Left lung (tissue), 4 donors: ENCODE measurements at regions not wholly inside any gene's neighbourhood (a gene's known extent, or its start where the extent isn't known, plus 50 kb on each side); places are given as distances from the start of the nearest gene placed in this dataset.

Source experiments
- ATAC-seq: fragments of 200-7000 bp; cut with Tn5 transposase; one replicate; pipeline ENCODE4 v1.9.1; 2020; ENCODE audit warnings: moderate library complexity
- DNase-seq, 4 donors: peaks; one replicate each; pipeline ENCODE4 v3.0.0-alpha.2; 2013 to 2020
- H3K27ac ChIP-seq, 2 donors: fragments of 200-600 bp; sonication (generic) in 1 of 2; one replicate each; pipeline versions ENCODE4 v1.5.0 to v1.8.0; 2020 to 2021
- H3K27me3 ChIP-seq, 2 donors: fragments of 200-600 bp; sonication (generic) in 1 of 2; one replicate each; pipeline versions ENCODE4 v1.5.0 to v1.8.0; 2020 to 2021
- H3K36me3 ChIP-seq, 2 donors: fragments of 200-600 bp; sonication (generic) in 1 of 2; one replicate each; pipeline versions ENCODE4 v1.5.0 to v1.8.0; 2020 to 2021
- H3K4me1 ChIP-seq, 2 donors: fragments of 200-600 bp; one replicate each; pipeline ENCODE4 v1.8.0; 2021
- H3K4me3 ChIP-seq, 2 donors: fragments of 200-600 bp; sonication (generic) in 1 of 2; one replicate each; pipeline versions ENCODE4 v1.5.0 to v1.8.0; 2020 to 2021; ENCODE audit warnings: mild to moderate bottlenecking in 1 of 2
- H3K9me3 ChIP-seq, 2 donors: fragments of 200-600 bp; sonication (generic) in 1 of 2; one replicate each; pipeline versions ENCODE4 v1.5.0 to v1.8.0; 2020 to 2021
- intact Hi-C, 2 donors: fragments of 100-400 bp; cut with DNase I; formaldehyde crosslinking; loops; one replicate each; pipeline versions ENCODE4 v1.11.2 to v1.14.2; 2022
- TF ChIP-seq, protein P1 (sequence below), 2 donors: fragments of 200-600 bp; sonication (generic) in 1 of 2; IDR thresholded peaks; one replicate each; pipeline versions ENCODE4 v1.5.0 to v1.8.0; 2021; ENCODE audit warnings: antibody characterized with exemption in 2 of 2
- donor health status: DM: no; HTN: yes; CAD: no.
- donor health status: DM: no; HTN: no; CAD: no.

GRCh38 chr10:120394446-120394845 lies 62.6 kb upstream of the PLPP4 start:
- TF ChIP-seq, protein P1, sequence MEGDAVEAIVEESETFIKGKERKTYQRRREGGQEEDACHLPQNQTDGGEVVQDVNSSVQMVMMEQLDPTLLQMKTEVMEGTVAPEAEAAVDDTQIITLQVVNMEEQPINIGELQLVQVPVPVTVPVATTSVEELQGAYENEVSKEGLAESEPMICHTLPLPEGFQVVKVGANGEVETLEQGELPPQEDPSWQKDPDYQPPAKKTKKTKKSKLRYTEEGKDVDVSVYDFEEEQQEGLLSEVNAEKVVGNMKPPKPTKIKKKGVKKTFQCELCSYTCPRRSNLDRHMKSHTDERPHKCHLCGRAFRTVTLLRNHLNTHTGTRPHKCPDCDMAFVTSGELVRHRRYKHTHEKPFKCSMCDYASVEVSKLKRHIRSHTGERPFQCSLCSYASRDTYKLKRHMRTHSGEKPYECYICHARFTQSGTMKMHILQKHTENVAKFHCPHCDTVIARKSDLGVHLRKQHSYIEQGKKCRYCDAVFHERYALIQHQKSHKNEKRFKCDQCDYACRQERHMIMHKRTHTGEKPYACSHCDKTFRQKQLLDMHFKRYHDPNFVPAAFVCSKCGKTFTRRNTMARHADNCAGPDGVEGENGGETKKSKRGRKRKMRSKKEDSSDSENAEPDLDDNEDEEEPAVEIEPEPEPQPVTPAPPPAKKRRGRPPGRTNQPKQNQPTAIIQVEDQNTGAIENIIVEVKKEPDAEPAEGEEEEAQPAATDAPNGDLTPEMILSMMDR (IDR thresholded peaks at IDR 0.05), result no peak
- Histone ChIP-seq H3K9me3 (no peaks in the 10 kb centered on the region), H3K36me3 (no peaks in the 10 kb centered on the region), H3K4me1 (no peaks in the 10 kb centered on the region), H3K27ac (no peak overlapping the region), H3K27me3 (no peaks in the 10 kb centered on the region), H3K4me3 (no peak overlapping the region)
- peak; percentile 60 for ATAC-seq
- intact Hi-C loops, result no loop called here
- no peak for DNase-seq

GRCh38 chr10:120396228-120396627 lies 60.8 kb upstream of the PLPP4 start:
- TF ChIP-seq, protein P1 (IDR thresholded peaks at IDR 0.05), result no peak

GRCh38 chr10:120398180-120398579 lies 58.8 kb upstream of the PLPP4 start:
- H3K36me3 ChIP-seq, result no peaks in the 10 kb centered on the region
- no peak overlapping the region for H3K4me3 ChIP-seq
- TF ChIP-seq, protein P1 (IDR thresholded peaks at IDR 0.05), result no peak
- intact Hi-C loops, result no loop called here
- H3K4me1 ChIP-seq, result no peaks in the 10 kb centered on the region
- DNase-seq, result no peak
- H3K9me3 ChIP-seq, result no peaks in the 10 kb centered on the region
- no peaks in the 10 kb centered on the region for H3K27me3 ChIP-seq
- no peak overlapping the region for H3K27ac ChIP-seq
- no peak for ATAC-seq

More at GRCh38 chr10:120396228-120396627, 60.8 kb upstream of the PLPP4 start:
- Histone ChIP-seq H3K4me3 (no peak overlapping the region), H3K27me3 (no peaks in the 10 kb centered on the region), H3K27ac (no peak overlapping the region), H3K9me3 (no peaks in the 10 kb centered on the region), H3K36me3 (no peaks in the 10 kb centered on the region), H3K4me1 (no peaks in the 10 kb centered on the region)
- intact Hi-C loops, result no loop called here
- ATAC-seq, result no peak
- DNase-seq, result no peak

GRCh38 chr10:120400601-120401000 lies 56.4 kb upstream of the PLPP4 start:
- TF ChIP-seq, protein P1 (IDR thresholded peaks at IDR 0.05), result no peak
- H3K4me1 ChIP-seq, result no peaks in the 10 kb centered on the region
- no peak overlapping the region for H3K4me3 ChIP-seq
- H3K27me3 ChIP-seq, result no peaks in the 10 kb centered on the region
- H3K9me3 ChIP-seq, result no peaks in the 10 kb centered on the region
- ATAC-seq (no peak), DNase-seq (no peak)
- H3K27ac ChIP-seq, result no peak overlapping the region
- no peaks in the 10 kb centered on the region for H3K36me3 ChIP-seq
- intact Hi-C loops, result no loop called here

DNA sequence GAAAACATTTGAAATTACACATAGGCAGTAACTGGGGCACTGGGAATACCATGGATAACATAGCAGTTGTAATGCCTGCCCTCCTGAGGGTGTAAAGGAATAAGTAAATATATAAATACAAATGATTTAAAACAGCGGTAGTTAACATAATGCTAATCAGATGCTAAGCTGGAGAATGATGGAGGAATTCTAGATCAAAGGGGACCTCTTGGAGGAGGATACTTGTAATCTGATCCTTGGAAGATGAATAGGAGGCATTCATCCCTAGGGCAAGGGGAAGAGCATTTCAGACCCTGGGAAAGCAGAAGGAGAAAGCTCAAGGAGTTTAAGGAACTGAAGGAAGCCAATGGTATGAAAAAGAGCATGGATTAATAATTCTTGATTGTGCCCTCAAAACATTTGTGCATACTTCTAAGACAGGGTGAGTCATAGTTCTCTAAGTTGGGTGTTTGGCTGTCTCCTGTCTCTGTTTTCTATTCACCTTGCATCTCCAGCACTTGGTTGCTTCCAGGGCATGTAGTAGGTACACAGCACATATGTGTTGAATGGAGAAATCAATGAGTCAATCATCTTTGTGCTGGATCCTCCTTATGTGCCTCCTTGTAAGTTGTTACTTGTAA lies 54.8 kb upstream of the PLPP4 start:
- H3K27ac ChIP-seq, result no peak overlapping the region
- intact Hi-C loops, result no loop called here
- ATAC-seq (no peak), DNase-seq (no peak)
- H3K4me1 ChIP-seq, result no peaks in the 10 kb centered on the region
- no peaks in the 10 kb centered on the region for H3K9me3 ChIP-seq
- no peaks in the 10 kb centered on the region for H3K36me3 ChIP-seq
- H3K27me3 ChIP-seq, result no peaks in the 10 kb centered on the region
- no peak overlapping the region for H3K4me3 ChIP-seq
- TF ChIP-seq, protein P1 (IDR thresholded peaks at IDR 0.05), result no peak
